Adrenal gland (tissue), 5 donors: ENCODE measurements at regions not wholly inside any gene's neighbourhood (a gene's known extent, or its start where the extent isn't known, plus 50 kb on each side); places are given as distances from the start of the nearest gene placed in this dataset.

ENCODE experiments used
- POLR2A ChIP-seq, 2 donors: fragments of 450-650 bp; IDR thresholded peaks; one replicate each; pipeline ENCODE4 v1.6.1; 2017; ENCODE audit warnings: antibody characterized with exemption in 2 of 2, mild to moderate bottlenecking in 2 of 2, moderate library complexity in 1 of 2
- TF ChIP-seq, protein P1 (sequence below), 6 experiments: fragments of 450-650 bp in 4 of 6; fragments of 200-600 bp in 2 of 6; sonication (generic) in 1 of 6; IDR thresholded peaks; 1 replicate in 5 of 6; 2 replicates in 1 of 6; pipeline versions ENCODE4 v1.5.1 to v1.8.0; 2016 to 2021; ENCODE audit warnings: antibody characterized with exemption in 6 of 6, mild to moderate bottlenecking in 2 of 6, moderate library complexity in 1 of 6
- donor health status: DM: no; HTN: no; CAD: no.

DNA sequence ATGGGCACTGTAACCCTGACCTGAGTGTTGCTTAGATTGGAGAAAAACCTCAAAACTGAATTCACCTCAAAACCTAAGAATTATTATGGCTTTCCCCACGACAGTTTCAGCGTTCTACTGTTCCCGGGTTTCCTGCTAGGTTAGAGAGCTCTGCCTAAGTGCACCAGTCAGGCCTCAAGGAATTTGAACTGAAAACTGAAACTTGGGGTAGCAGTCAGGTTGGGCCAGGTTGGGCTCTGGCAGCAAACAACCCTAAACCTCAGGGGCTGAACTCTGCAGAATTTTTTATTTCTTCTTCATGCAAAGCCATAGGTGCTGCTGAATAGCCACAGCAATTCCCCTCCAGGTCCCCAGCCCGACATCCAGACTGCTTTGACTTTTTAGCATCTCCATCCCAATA, 437.0 kb upstream of the PROX1 start:
- TF ChIP-seq, protein P1, sequence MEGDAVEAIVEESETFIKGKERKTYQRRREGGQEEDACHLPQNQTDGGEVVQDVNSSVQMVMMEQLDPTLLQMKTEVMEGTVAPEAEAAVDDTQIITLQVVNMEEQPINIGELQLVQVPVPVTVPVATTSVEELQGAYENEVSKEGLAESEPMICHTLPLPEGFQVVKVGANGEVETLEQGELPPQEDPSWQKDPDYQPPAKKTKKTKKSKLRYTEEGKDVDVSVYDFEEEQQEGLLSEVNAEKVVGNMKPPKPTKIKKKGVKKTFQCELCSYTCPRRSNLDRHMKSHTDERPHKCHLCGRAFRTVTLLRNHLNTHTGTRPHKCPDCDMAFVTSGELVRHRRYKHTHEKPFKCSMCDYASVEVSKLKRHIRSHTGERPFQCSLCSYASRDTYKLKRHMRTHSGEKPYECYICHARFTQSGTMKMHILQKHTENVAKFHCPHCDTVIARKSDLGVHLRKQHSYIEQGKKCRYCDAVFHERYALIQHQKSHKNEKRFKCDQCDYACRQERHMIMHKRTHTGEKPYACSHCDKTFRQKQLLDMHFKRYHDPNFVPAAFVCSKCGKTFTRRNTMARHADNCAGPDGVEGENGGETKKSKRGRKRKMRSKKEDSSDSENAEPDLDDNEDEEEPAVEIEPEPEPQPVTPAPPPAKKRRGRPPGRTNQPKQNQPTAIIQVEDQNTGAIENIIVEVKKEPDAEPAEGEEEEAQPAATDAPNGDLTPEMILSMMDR (IDR thresholded peaks at IDR 0.05) = no peak
- TF ChIP-seq POLR2A (IDR thresholded peaks at IDR 0.05) = no peak
